ENCODE measurements at regions not wholly inside any gene's neighbourhood (a gene's known extent, or its start where the extent isn't known, plus 50 kb on each side); places are given as distances from the start of the nearest gene placed in this dataset.

DNA sequence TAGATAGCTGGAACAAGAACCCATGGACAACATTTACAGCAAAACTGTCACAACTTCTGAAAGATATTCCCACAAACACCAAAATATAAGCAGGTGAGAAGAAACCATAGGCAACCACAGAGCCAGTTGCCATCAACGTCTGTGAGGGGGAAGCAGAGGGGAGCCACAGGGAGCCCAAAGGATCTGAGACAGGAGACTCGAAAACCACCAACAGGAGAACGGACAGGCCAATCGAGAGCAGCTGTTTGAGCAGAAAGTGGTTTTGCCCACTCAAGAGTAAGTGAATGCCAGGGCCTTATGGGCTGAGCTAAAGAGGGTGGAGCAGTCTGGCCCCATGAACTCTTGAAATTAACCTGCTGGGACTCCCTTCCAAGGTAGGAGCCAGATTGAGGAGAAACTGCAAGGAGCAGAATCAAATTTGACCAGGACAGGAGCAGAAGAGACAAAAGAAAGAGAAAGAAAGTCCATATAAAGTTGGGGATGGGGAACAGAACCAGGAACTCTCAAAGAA, 195.4 kb downstream of the ANKRD60 start:
- no peak overlapping the region for H2BK20ac ChIP-seq (ENCODE audit: low read length)
- TF ChIP-seq EGR1 (IDR thresholded peaks at IDR 0.05; ENCODE audit: borderline replicate concordance, low read depth, low read length) (no peak), HDAC2 (IDR thresholded peaks at IDR 0.05; ENCODE audit: borderline replicate concordance in 1 of 2, low read depth in 2 of 2, low read length in 2 of 2) (no peak), RNF2 (IDR thresholded peaks at IDR 0.05; ENCODE audit: borderline replicate concordance, low read depth, low read length, missing control alignments, poor library complexity, severe bottlenecking) (no peak)

More for the DNA sequence above, 195.4 kb downstream of the ANKRD60 start:
- Histone ChIP-seq H2BK120ac (replicated peaks; ENCODE audit: low read depth, low read length) (no peak overlapping the region), H3K4me2 (ENCODE audit: insufficient read depth in 1 of 2, low read depth in 2 of 2, low read length in 2 of 2) (no peak overlapping the region), H3K23me2 (ENCODE audit: low read depth, low read length) (no peaks in the 10 kb centered on the region), H4K8ac (ENCODE audit: extremely low read depth, insufficient read depth, low read length) (no peak overlapping the region), H3K9ac (replicated peaks in 1 of 4; ENCODE audit: extremely low read depth in 1 of 4, low read depth in 3 of 4, low read length in 3 of 4) (no peak overlapping the region), H3K27me3 (replicated peaks in 1 of 4; ENCODE audit: control insufficient read depth in 3 of 4, extremely low read depth in 1 of 4, insufficient read depth in 3 of 4, low read length in 3 of 4) (no peaks in the 10 kb centered on the region; a peak in 1 of 7 replicates), H3K27ac (ENCODE audit: low read depth, low read length) (no peak overlapping the region), H4K20me1 (replicated peaks in 1 of 2; ENCODE audit: control insufficient read depth in 1 of 2, insufficient read depth in 2 of 2, low read length in 2 of 2) (no peaks in the 10 kb centered on the region), H3K79me1 (ENCODE audit: low read depth, low read length) (no peaks in the 10 kb centered on the region), H2AFZ (ENCODE audit: low read length) (no peak overlapping the region), H2BK12ac (ENCODE audit: low read depth, low read length) (no peak overlapping the region), H3K14ac (ENCODE audit: insufficient read length) (no peak overlapping the region), H2AK5ac (ENCODE audit: low read depth, low read length) (no peak overlapping the region), H3K79me2 (ENCODE audit: control insufficient read depth in 1 of 2, insufficient read depth in 2 of 2, low read length in 2 of 2) (no peaks in the 10 kb centered on the region), H3K4me1 (replicated peaks in 1 of 4; ENCODE audit: control insufficient read depth in 3 of 4, insufficient read depth in 4 of 4, low read length in 3 of 4) (no peaks in the 10 kb centered on the region), H3K9me3 (ENCODE audit: insufficient read depth in 2 of 2, low read depth in 1 of 2, low read length in 1 of 2) (no peaks in the 10 kb centered on the region), H2BK5ac (ENCODE audit: low read depth, low read length) (no peak overlapping the region), H4K5ac (ENCODE audit: insufficient read length, low read depth, low read length) (no peak overlapping the region), H3K4me3 (ENCODE audit: extremely low read depth in 1 of 4, insufficient read depth in 2 of 4, low read depth in 3 of 4, low read length in 4 of 4) (no peak overlapping the region), H3K18ac (ENCODE audit: extremely low read depth, low read length) (no peak overlapping the region), H2BK15ac (ENCODE audit: low read length) (no peak overlapping the region), H3K4ac (replicated peaks; ENCODE audit: insufficient read length, low read depth, low read length) (no peak overlapping the region), H3K36me3 (ENCODE audit: control insufficient read depth in 2 of 4, insufficient read depth in 4 of 4, low read length in 3 of 4) (no peaks in the 10 kb centered on the region), H3K56ac (replicated peaks; ENCODE audit: insufficient read length, low read depth, low read length) (no peak overlapping the region), H4K91ac (replicated peaks; ENCODE audit: insufficient read length, low read length) (no peak overlapping the region), H3K23ac (ENCODE audit: insufficient read length) (no peak overlapping the region)
- no peak for FAIRE-seq
- peak in 1 of 2 experiments; percentile 31 for DNase-seq (ENCODE audit: low read depth in 1 of 2, low spot score in 2 of 2)
- ChIA-PET CTCF (ENCODE audit: partially characterized antibody) (interaction anchor here (0.7 to 1.3 kb wide), 6 partner anchors 9 to 410 kb away, joined by 3 to 5 read pairs (median 4); no protein-coding TSS in a partner anchor), POLR2A (ENCODE audit: partially characterized antibody) (no interaction called here)
- WGBS, 2 experiments (ENCODE audit: extremely low coverage in 1 of 2, insufficient coverage in 1 of 2, insufficient read length in 1 of 2, insufficient replicate concordance in 2 of 2, low coverage in 1 of 2, low lambda C conversion rate in 2 of 2, missing lambda C conversion rate in 1 of 2) = 84% methylated on average over 4 of the region's 4 CpGs; no CpG with 5 or more reads in 1 of the 2 experiments

Data from H1 (cell line).